ENCODE measurements at regions not wholly inside any gene's neighbourhood (a gene's known extent, or its start where the extent isn't known, plus 50 kb on each side); places are given as distances from the start of the nearest gene placed in this dataset.

GRCh38 chr3:174614036-174614435 is 245.1 kb upstream of the NAALADL2 start:
- Mint-ChIP-seq H3K9me3 (peaks cover 2% of the 10 kb centered on the region), H3K36me3 (ENCODE audit: low read depth) (no peaks in the 10 kb centered on the region), H3K4me1 (no peaks in the 10 kb centered on the region), H3K4me3 (no peak overlapping the region), H3K27me3 (no peaks in the 10 kb centered on the region), H3K27ac (no peak overlapping the region)
- ATAC-seq (ENCODE audit: low read depth) (no peak), DNase-seq (no peak)
- POLR2A ChIA-PET, result no interaction called here
- TF ChIP-seq, protein P1, sequence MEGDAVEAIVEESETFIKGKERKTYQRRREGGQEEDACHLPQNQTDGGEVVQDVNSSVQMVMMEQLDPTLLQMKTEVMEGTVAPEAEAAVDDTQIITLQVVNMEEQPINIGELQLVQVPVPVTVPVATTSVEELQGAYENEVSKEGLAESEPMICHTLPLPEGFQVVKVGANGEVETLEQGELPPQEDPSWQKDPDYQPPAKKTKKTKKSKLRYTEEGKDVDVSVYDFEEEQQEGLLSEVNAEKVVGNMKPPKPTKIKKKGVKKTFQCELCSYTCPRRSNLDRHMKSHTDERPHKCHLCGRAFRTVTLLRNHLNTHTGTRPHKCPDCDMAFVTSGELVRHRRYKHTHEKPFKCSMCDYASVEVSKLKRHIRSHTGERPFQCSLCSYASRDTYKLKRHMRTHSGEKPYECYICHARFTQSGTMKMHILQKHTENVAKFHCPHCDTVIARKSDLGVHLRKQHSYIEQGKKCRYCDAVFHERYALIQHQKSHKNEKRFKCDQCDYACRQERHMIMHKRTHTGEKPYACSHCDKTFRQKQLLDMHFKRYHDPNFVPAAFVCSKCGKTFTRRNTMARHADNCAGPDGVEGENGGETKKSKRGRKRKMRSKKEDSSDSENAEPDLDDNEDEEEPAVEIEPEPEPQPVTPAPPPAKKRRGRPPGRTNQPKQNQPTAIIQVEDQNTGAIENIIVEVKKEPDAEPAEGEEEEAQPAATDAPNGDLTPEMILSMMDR (IDR thresholded peaks at IDR 0.05), result no peak
- CTCF ChIA-PET, result no interaction called here
- intact Hi-C loops (cut with micrococcal nuclease), result no loop called here

- H3K9me3 Mint-ChIP-seq, result peaks cover 2% of the 10 kb centered on the region
- intact Hi-C loops (cut with micrococcal nuclease), result no loop called here
- ChIA-PET POLR2A (no interaction called here), CTCF (no interaction called here)
- H3K27me3 Mint-ChIP-seq, result no peaks in the 10 kb centered on the region
- DNase-seq, result no peak
- no peak overlapping the region for H3K27ac Mint-ChIP-seq
- no peaks in the 10 kb centered on the region for H3K4me1 Mint-ChIP-seq
- no peaks in the 10 kb centered on the region for H3K36me3 Mint-ChIP-seq (ENCODE audit: low read depth)
- TF ChIP-seq, protein P1 (IDR thresholded peaks at IDR 0.05), result no peak
- H3K4me3 Mint-ChIP-seq, result no peak overlapping the region
- no peak for ATAC-seq (ENCODE audit: low read depth)
Observed at GRCh38 chr3:174618368-174619080, 240.6 kb upstream of the NAALADL2 start.

- TF ChIP-seq, protein P1 (IDR thresholded peaks at IDR 0.05), result no peak
- ATAC-seq (ENCODE audit: low read depth) (no peak), DNase-seq (no peak)
- intact Hi-C loops (cut with micrococcal nuclease), result no loop called here
- H3K4me1 Mint-ChIP-seq, result no peaks in the 10 kb centered on the region
- H3K27me3 Mint-ChIP-seq, result no peaks in the 10 kb centered on the region
- H3K36me3 Mint-ChIP-seq (ENCODE audit: low read depth), result no peaks in the 10 kb centered on the region
- H3K9me3 Mint-ChIP-seq, result peaks cover 2% of the 10 kb centered on the region
- H3K27ac Mint-ChIP-seq, result no peak overlapping the region
- POLR2A ChIA-PET, result no interaction called here
- CTCF ChIA-PET, result no interaction called here
- no peak overlapping the region for H3K4me3 Mint-ChIP-seq
Observed at GRCh38 chr3:174619239-174619638, 239.9 kb upstream of the NAALADL2 start.

DNA sequence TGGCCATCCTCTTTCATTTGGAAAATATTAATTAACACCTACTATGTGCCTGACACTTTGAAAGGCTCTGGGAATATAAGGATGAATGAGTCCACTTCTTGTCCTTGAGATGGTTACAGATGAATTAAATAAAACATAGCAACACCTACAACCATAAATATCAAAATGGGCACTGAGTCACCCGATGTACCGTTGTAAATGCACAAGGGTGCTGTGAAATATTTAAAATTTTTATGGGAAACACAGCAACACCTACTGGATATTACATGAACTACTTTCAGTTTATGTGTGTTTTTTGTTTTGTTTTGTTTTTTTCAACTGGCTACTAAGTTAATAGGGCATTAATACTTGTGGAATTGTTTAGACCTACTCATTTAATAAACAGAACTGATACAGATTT is 239.0 kb upstream of the NAALADL2 start:
- no peaks in the 10 kb centered on the region for H3K4me1 Mint-ChIP-seq
- no peaks in the 10 kb centered on the region for H3K27me3 Mint-ChIP-seq
- intact Hi-C loops (cut with micrococcal nuclease), result no loop called here
- no peak overlapping the region for H3K27ac Mint-ChIP-seq
- ChIA-PET CTCF (no interaction called here), POLR2A (no interaction called here)
- TF ChIP-seq, protein P1 (IDR thresholded peaks at IDR 0.05), result no peak
- no peak overlapping the region for H3K4me3 Mint-ChIP-seq
- ATAC-seq (ENCODE audit: low read depth), result no peak
- no peaks in the 10 kb centered on the region for H3K36me3 Mint-ChIP-seq (ENCODE audit: low read depth)
- no peak for DNase-seq
- H3K9me3 Mint-ChIP-seq, result peaks cover 2% of the 10 kb centered on the region

- Mint-ChIP-seq H3K36me3 (ENCODE audit: low read depth) (no peaks in the 10 kb centered on the region), H3K4me3 (no peak overlapping the region), H3K27me3 (no peaks in the 10 kb centered on the region), H3K9me3 (peaks cover 2% of the 10 kb centered on the region), H3K27ac (no peak overlapping the region), H3K4me1 (no peaks in the 10 kb centered on the region)
- DNase-seq (no peak), ATAC-seq (ENCODE audit: low read depth) (no peak)
- POLR2A ChIA-PET, result no interaction called here
- CTCF ChIA-PET, result no interaction called here
- intact Hi-C loops (cut with micrococcal nuclease), result no loop called here
- TF ChIP-seq, protein P1 (IDR thresholded peaks at IDR 0.05), result no peak
Observed at GRCh38 chr3:174620855-174621472, 238.2 kb upstream of the NAALADL2 start.

Data from activated B cell treated with CpG ODN at 0.5 μM for 24 hours (primary cell).